ENCODE measurements at regions not wholly inside any gene's neighbourhood (a gene's known extent, or its start where the extent isn't known, plus 50 kb on each side); places are given as distances from the start of the nearest gene placed in this dataset.

GRCh38 chr1:148388260-148389026 lies 94.7 kb downstream of the PPIAL4G start:
- H3K27ac ChIP-seq (ENCODE audit: extremely low read depth, low read depth, low read length) = peak overlapping the region; percentile 97
- H3K4me2 ChIP-seq (ENCODE audit: insufficient read depth, low read length) = peak overlapping the region; percentile 73
- no peaks in the 10 kb centered on the region for H3K27me3 ChIP-seq (ENCODE audit: control insufficient read depth in 2 of 2, insufficient read depth in 2 of 2, low read length in 2 of 2)
- H3K36me3 ChIP-seq (ENCODE audit: control insufficient read depth, insufficient read depth, low read length) = no peaks in the 10 kb centered on the region
- DNase-seq (ENCODE audit: extremely low read depth in 1 of 4, low spot score in 3 of 4) (peak; percentile 88 to 95 (median 90)), FAIRE-seq (peak; percentile 80), ATAC-seq (peak; percentile 90)
- CTCF ChIA-PET (ENCODE audit: low intra/inter-chr PET ratio) = interaction anchor here (0.8 kb wide), 1 partner anchor 17 kb away, joined by 3 read pairs; no protein-coding TSS in a partner anchor
- H3K9ac ChIP-seq (ENCODE audit: insufficient read depth in 1 of 2, low read depth in 2 of 2, low read length in 2 of 2) = peak overlapping the region; percentile 87 to 95
- POLR2A ChIA-PET = interaction anchor here (0.9 to 2.6 kb wide), 7 partner anchors 12 to 135 kb away, joined by 3 to 20 read pairs (median 3); no protein-coding TSS in a partner anchor
- no peaks in the 10 kb centered on the region for H3K9me1 ChIP-seq (ENCODE audit: control insufficient read depth, insufficient read depth, low read length)
- BruUV-seq (replicated peaks) = TSS peak; percentile 100
- no peaks in the 10 kb centered on the region for H4K20me1 ChIP-seq (replicated peaks; ENCODE audit: control insufficient read depth, insufficient read depth, low read length)
- in situ Hi-C loops (cut with MboI) = no loop called here
- H3K79me2 ChIP-seq (ENCODE audit: control insufficient read depth, insufficient read depth, low read length) = no peaks in the 10 kb centered on the region
- peak overlapping the region; percentile 93 for H2AFZ ChIP-seq (ENCODE audit: low read depth, low read length)
- WGBS (ENCODE audit: insufficient coverage, low coverage, missing lambda C conversion rate) = 1% methylated on average over 34 of the region's 40 CpGs
- intact Hi-C loops (cut with micrococcal nuclease) = loop anchor here (2.0 kb wide), 1 partner anchor 54 kb away; no protein-coding TSS in a partner anchor
- H3K9me3 ChIP-seq (replicated peaks; ENCODE audit: control insufficient read depth, insufficient read depth, low read depth, low read length) = no peaks in the 10 kb centered on the region
- peak overlapping the region; percentile 42 for H3K4me3 ChIP-seq
- H3K4me1 ChIP-seq (replicated peaks in 1 of 2; ENCODE audit: control insufficient read depth in 2 of 2, insufficient read depth in 2 of 2, low read length in 2 of 2) = peaks cover 14 to 19% of the 10 kb centered on the region in 2 experiments; a peak in 4 of 5 replicates
- TF ChIP-seq, protein P1, sequence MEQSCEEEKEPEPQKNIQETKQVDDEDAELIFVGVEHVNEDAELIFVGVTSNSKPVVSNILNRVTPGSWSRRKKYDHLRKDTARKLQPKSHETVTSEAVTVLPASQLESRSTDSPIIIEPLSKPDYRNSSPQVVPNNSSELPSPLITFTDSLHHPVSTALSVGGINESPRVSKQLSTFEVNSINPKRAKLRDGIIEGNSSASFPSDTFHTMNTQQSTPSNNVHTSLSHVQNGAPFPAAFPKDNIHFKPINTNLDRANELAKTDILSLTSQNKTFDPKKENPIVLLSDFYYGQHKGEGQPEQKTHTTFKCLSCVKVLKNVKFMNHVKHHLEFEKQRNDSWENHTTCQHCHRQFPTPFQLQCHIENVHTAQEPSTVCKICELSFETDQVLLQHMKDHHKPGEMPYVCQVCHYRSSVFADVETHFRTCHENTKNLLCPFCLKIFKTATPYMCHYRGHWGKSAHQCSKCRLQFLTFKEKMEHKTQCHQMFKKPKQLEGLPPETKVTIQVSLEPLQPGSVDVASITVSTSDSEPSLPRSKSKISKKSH (CRISPR knock-in tag; IDR thresholded peaks at IDR 0.05) = no peak
- TF ChIP-seq ZBTB5 (IDR thresholded peaks at IDR 0.05) (no peak), ZNF316 (IDR thresholded peaks at IDR 0.05) (peak; percentile 93), FOXP1 (CRISPR knock-in tag; IDR thresholded peaks at IDR 0.05) (no peak), EZH2 (IDR thresholded peaks at IDR 0.05; ENCODE audit: borderline replicate concordance, low read depth, low read length) (no peak), CEBPB (tag; IDR thresholded peaks at IDR 0.05) (peak; percentile 92), ZNF384 (IDR thresholded peaks at IDR 0.05; ENCODE audit: low read depth, low read length) (0 out of 2 replicates have a peak, but pooled peaks have one; percentile 42), HDAC2 (IDR thresholded peaks at IDR 0.05) (no peak; the same call in 1 of the 2 replicates), NR2F6 (CRISPR knock-in tag; IDR thresholded peaks at IDR 0.05) (no peak), POLR3A (IDR thresholded peaks at IDR 0.05; ENCODE audit: borderline replicate concordance, extremely low read depth, insufficient read depth, insufficient read length) (no peak), MLX (CRISPR knock-in tag; conservative IDR thresholded peaks at IDR 0.05) (0 out of 4 replicates have a peak, but pooled peaks of 1 of the 2 experiments have one; percentile 25), KDM1A (IDR thresholded peaks at IDR 0.05) (peak; percentile 83 to 85), SP1 (CRISPR knock-in tag; IDR thresholded peaks at IDR 0.05) (no peak; the same call in 1 of the 2 replicates), ZNF644 (tag; IDR thresholded peaks at IDR 0.05; ENCODE audit: low read depth) (no peak), PML (IDR thresholded peaks at IDR 0.05; ENCODE audit: low read length) (peak; percentile 99), PTTG1 (tag; IDR thresholded peaks at IDR 0.05; ENCODE audit: low read depth) (no peak), WHSC1 (IDR thresholded peaks at IDR 0.05; ENCODE audit: low read length) (no peak)

Measured in K562 (cell line).